ENCODE measurements at regions not wholly inside any gene's neighbourhood (a gene's known extent, or its start where the extent isn't known, plus 50 kb on each side); places are given as distances from the start of the nearest gene placed in this dataset.
A peak's percentile ranks its signal among the peaks of the same experiment; 100 is the strongest.

GRCh38 chr5:73339051-73339575, 109.5 kb downstream of the FOXD1 start:
- DNase-seq (ENCODE audit: low spot score) = no peak

GRCh38 chr5:73338256-73339050, 110.1 kb downstream of the FOXD1 start:
- DNase-seq (ENCODE audit: low spot score) = no peak

- DNase-seq (ENCODE audit: low spot score) = no peak
Measured at GRCh38 chr5:73337586-73338255, 110.9 kb downstream of the FOXD1 start.

GRCh38 chr5:73336366-73336765, 112.2 kb downstream of the FOXD1 start:
- DNase-seq (ENCODE audit: low spot score) = no peak

GRCh38 chr5:73333944-73334703, 114.5 kb downstream of the FOXD1 start:
- DNase-seq (ENCODE audit: low spot score) = no peak

- no peak for DNase-seq (ENCODE audit: low spot score)
Measured at GRCh38 chr5:73330613-73331012, 118.0 kb downstream of the FOXD1 start.

GRCh38 chr5:73328640-73329039, 119.9 kb downstream of the FOXD1 start:
- no peak for DNase-seq (ENCODE audit: low spot score)

- peak; percentile 22 for DNase-seq (ENCODE audit: low spot score)
Measured at GRCh38 chr5:73327908-73328455, 120.6 kb downstream of the FOXD1 start.

GRCh38 chr5:73325546-73325945, 123.0 kb downstream of the FOXD1 start:
- DNase-seq (ENCODE audit: low spot score) = no peak

- no peak for DNase-seq (ENCODE audit: low spot score)
Measured at GRCh38 chr5:73323466-73323865, 125.1 kb downstream of the FOXD1 start.

- DNase-seq (ENCODE audit: low spot score) = no peak
Measured at GRCh38 chr5:73322437-73323076, 126.0 kb downstream of the FOXD1 start.

- peak; percentile 58 for DNase-seq (ENCODE audit: low spot score)
Measured at GRCh38 chr5:73321757-73322436, 126.7 kb downstream of the FOXD1 start.

- no peak for DNase-seq (ENCODE audit: low spot score)
Measured at GRCh38 chr5:73319036-73319435, 129.5 kb downstream of the FOXD1 start.

GRCh38 chr5:73318308-73318719, 130.3 kb downstream of the FOXD1 start:
- no peak for DNase-seq (ENCODE audit: low spot score)

- DNase-seq (ENCODE audit: low spot score) = no peak
Measured at GRCh38 chr5:73317523-73317922, 131.1 kb downstream of the FOXD1 start.

- DNase-seq (ENCODE audit: low spot score) = no peak
Measured at GRCh38 chr5:73314395-73315257, 134.0 kb downstream of the FOXD1 start.

GRCh38 chr5:73312872-73313510, 135.6 kb downstream of the FOXD1 start:
- DNase-seq (ENCODE audit: low spot score) = no peak

GRCh38 chr5:73312146-73312871, 136.3 kb downstream of the FOXD1 start:
- DNase-seq (ENCODE audit: low spot score) = no peak

Data from LoVo (cell line).